Common myeloid progenitor, CD34-positive (primary cell): ENCODE measurements at regions not wholly inside any gene's neighbourhood (a gene's known extent, or its start where the extent isn't known, plus 50 kb on each side); places are given as distances from the start of the nearest gene placed in this dataset.
A peak's percentile ranks its signal among the peaks of the same experiment; 100 is the strongest.

Experiments used
- CTCF ChIA-PET: fragments of 350-600 bp; sonication (Branson Sonifier 250); formaldehyde crosslinking; loops from one replicate; lab custom pipeline; 2021; ENCODE audit warnings: antibody characterized with exemption; lab: Charles Lee
- POLR2A ChIA-PET: fragments of 350-600 bp; sonication (Branson Sonifier 250); formaldehyde crosslinking; loops from one replicate; lab custom pipeline; 2021; ENCODE audit warnings: antibody characterized with exemption; lab: Charles Lee
- DNase-seq, 3 donors: peaks; one replicate each; pipeline versions ENCODE4 v3.0.0 to v3.0.0-alpha.2; 2013
- H3K27ac ChIP-seq, 2 experiments: 1 replicate in 1 of 2; 2 replicates in 1 of 2; pipeline ENCODE4 v1.7.0; 2013; ENCODE audit warnings: inconsistent platforms in 2 of 2, low read length in 2 of 2, mild to moderate bottlenecking in 2 of 2, low read depth in 1 of 2, moderate library complexity in 1 of 2; ENCODE audit not compliant: severe bottlenecking in 2 of 2, insufficient read depth in 1 of 2, poor library complexity in 1 of 2
- H3K27me3 ChIP-seq, 5 experiments: replicated peaks in 2 of 5; 1 replicate in 3 of 5; 2 replicates in 2 of 5; pipeline versions ENCODE4 v1.6.1 to v1.7.0; 2013; ENCODE audit warnings: low read length in 4 of 5, mild to moderate bottlenecking in 2 of 5, moderate library complexity in 2 of 5, inconsistent platforms in 1 of 5; ENCODE audit not compliant: insufficient read depth in 5 of 5, control insufficient read depth in 4 of 5
- H3K36me3 ChIP-seq, 4 experiments: 1 replicate in 2 of 4; 2 replicates in 2 of 4; pipeline versions ENCODE4 v1.6.1 to v1.7.0; 2013; ENCODE audit warnings: low read length in 3 of 4, control low read depth in 1 of 4, mild to moderate bottlenecking in 1 of 4; ENCODE audit not compliant: control insufficient read depth in 4 of 4, insufficient read depth in 4 of 4
- H3K4me1 ChIP-seq, 4 experiments: 1 replicate in 3 of 4; 2 replicates in 1 of 4; pipeline versions ENCODE4 v1.6.1 to v1.7.1; 2013; ENCODE audit warnings: low read length in 3 of 4, mild to moderate bottlenecking in 3 of 4, control low read depth in 1 of 4, inconsistent platforms in 1 of 4, moderate library complexity in 1 of 4; ENCODE audit not compliant: control insufficient read depth in 4 of 4, insufficient read depth in 4 of 4; ENCODE audit errors: control extremely low read depth in 1 of 4
- H3K4me3 ChIP-seq, 7 experiments: 1 replicate in 4 of 7; 2 replicates in 3 of 7; pipeline versions ENCODE4 v1.5.1 to v1.7.0; 2013; ENCODE audit warnings: mild to moderate bottlenecking in 7 of 7, low read length in 6 of 7, moderate library complexity in 6 of 7, inconsistent platforms in 2 of 7, low read depth in 2 of 7, control low read depth in 1 of 7; ENCODE audit not compliant: insufficient read depth in 4 of 7, control insufficient read depth in 1 of 7; ENCODE audit errors: extremely low read depth in 1 of 7
- H3K9me3 ChIP-seq, 5 experiments: 1 replicate in 4 of 5; 2 replicates in 1 of 5; pipeline versions ENCODE4 v1.6.1 to v1.7.1; 2013; ENCODE audit warnings: low read length in 4 of 5, mild to moderate bottlenecking in 2 of 5, inconsistent platforms in 1 of 5, low read depth in 1 of 5, moderate library complexity in 1 of 5; ENCODE audit not compliant: control insufficient read depth in 4 of 5, insufficient read depth in 2 of 5; ENCODE audit errors: control extremely low read depth in 1 of 5
- WGBS: methylation state at CpG from one replicate; pipeline ENCODE4 v1.1.5; 2013; ENCODE audit not compliant: insufficient coverage; 5-methylcytosine and 5-hydroxymethylcytosine counted together

DNA sequence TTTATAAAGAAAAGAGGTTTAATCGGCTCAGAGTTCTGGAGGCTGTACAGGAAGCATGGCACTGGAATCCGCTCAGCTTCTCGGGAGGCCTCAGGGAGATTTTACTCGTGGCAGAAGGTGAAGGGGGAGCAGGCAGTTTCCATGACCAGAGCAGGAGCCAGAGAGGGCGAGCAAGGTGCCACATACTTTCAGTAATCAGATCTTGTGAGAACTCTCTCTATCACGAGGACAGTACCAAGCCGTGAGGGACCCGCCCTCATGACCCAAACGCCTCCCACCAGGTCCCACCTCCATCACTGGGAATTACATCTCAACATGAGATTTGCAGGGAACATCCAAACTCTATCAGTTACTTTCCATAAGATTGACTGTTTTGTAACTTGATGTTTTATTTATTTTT lies 70.7 kb upstream of the SYN2 start:
- peaks cover 0 to 12% (median 6%) of the 10 kb centered on the region in 5 experiments for H3K27me3 ChIP-seq
- 93% methylated on average over 8 of the region's 9 CpGs for WGBS
- H3K4me1 ChIP-seq, result no peaks in the 10 kb centered on the region
- no peaks in the 10 kb centered on the region for H3K36me3 ChIP-seq
- ChIA-PET CTCF (no interaction called here), POLR2A (no interaction called here)
- DNase-seq, result no peak
- no peak overlapping the region for H3K27ac ChIP-seq
- no peak overlapping the region for H3K4me3 ChIP-seq
- no peaks in the 10 kb centered on the region for H3K9me3 ChIP-seq

- 46% methylated on average over 2 of the region's 7 CpGs for WGBS
- no peak overlapping the region for H3K4me3 ChIP-seq
- CTCF ChIA-PET, result interaction anchor here (1.2 kb wide), 1 partner anchor 9 kb away, joined by 3 read pairs; no protein-coding TSS in a partner anchor
- no peaks in the 10 kb centered on the region for H3K27me3 ChIP-seq
- H3K36me3 ChIP-seq, result no peaks in the 10 kb centered on the region
- H3K9me3 ChIP-seq, result no peaks in the 10 kb centered on the region
- DNase-seq, result peak; percentile 33 to 46 (median 34)
- H3K27ac ChIP-seq, result no peak overlapping the region
- H3K4me1 ChIP-seq, result no peaks in the 10 kb centered on the region
- POLR2A ChIA-PET, result no interaction called here
Measured at GRCh38 chr3:11944052-11944673, 60.0 kb upstream of the SYN2 start.

DNA sequence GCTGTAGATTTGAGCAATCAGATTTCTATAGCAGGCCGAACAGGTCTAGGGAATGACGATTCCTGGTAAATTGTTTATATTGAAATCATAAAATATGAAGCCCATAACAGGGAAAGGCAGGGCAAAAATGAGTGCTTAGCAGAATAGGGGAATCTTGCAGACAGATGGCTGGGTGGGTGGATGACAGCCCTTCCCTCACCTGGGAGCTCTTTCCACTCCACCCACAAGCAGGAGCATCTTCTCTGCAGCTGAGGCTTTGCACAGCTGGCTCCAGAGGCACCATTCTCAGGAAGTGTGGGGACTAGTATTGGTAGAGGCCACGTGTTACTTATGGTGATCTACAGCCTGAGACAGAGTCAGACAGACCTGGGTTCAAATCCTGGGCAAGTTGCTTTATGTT lies 55.9 kb upstream of the SYN2 start:
- ChIA-PET POLR2A (no interaction called here), CTCF (no interaction called here)

GRCh38 chr3:11948866-11949265 lies 55.3 kb upstream of the SYN2 start:
- Histone ChIP-seq H3K9me3 (peaks cover 0 to 7% (median 0%) of the 10 kb centered on the region in 5 experiments), H3K27me3 (peaks cover 0 to 7% (median 0%) of the 10 kb centered on the region in 5 experiments), H3K4me1 (no peaks in the 10 kb centered on the region), H3K27ac (no peak overlapping the region), H3K4me3 (no peak overlapping the region), H3K36me3 (no peaks in the 10 kb centered on the region)
- no peak for DNase-seq
- CTCF ChIA-PET, result no interaction called here
- POLR2A ChIA-PET, result no interaction called here

More for the DNA sequence above, 55.9 kb upstream of the SYN2 start:
- Histone ChIP-seq H3K36me3 (no peaks in the 10 kb centered on the region), H3K4me3 (no peak overlapping the region), H3K27ac (no peak overlapping the region), H3K9me3 (peaks cover 0 to 7% (median 0%) of the 10 kb centered on the region in 5 experiments), H3K27me3 (peaks cover 0 to 7% (median 0%) of the 10 kb centered on the region in 5 experiments), H3K4me1 (no peaks in the 10 kb centered on the region)
- 69% methylated on average over 1 of the region's 3 CpGs for WGBS
- no peak for DNase-seq

DNA sequence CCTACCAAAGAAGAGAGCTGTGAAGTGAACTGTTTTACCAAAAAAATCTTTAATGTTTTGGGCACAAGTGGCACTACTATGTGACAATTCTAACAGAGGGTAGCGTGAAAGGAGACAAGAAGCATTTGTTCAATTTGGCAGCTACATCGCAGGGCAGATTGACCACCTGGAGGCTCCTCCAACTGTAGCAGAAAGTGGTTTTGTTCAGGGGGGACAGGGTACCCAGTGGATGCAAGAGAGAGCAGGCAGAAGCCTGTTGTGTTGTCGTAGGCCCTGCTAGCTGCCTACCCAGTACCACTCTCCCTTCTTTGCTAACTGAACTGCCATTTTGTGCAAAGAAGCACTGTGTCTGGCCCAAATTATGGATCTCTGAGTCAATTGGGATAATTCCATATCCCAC lies 54.8 kb upstream of the SYN2 start:
- Histone ChIP-seq H3K27me3 (peaks cover 0 to 7% (median 0%) of the 10 kb centered on the region in 5 experiments), H3K4me3 (no peak overlapping the region), H3K27ac (no peak overlapping the region), H3K9me3 (peaks cover 0 to 7% (median 0%) of the 10 kb centered on the region in 5 experiments), H3K36me3 (no peaks in the 10 kb centered on the region), H3K4me1 (no peaks in the 10 kb centered on the region)
- no peak for DNase-seq
- 94% methylated on average over 3 of the region's 3 CpGs for WGBS
- ChIA-PET POLR2A (no interaction called here), CTCF (no interaction called here)

- no peak for DNase-seq
- H3K9me3 ChIP-seq, result peaks cover 0 to 7% (median 0%) of the 10 kb centered on the region in 5 experiments
- ChIA-PET CTCF (no interaction called here), POLR2A (no interaction called here)
- peaks cover 0 to 7% (median 0%) of the 10 kb centered on the region in 5 experiments for H3K27me3 ChIP-seq
- H3K36me3 ChIP-seq, result no peaks in the 10 kb centered on the region
- WGBS, result no CpG with 5 or more reads among the region's 2 CpGs
- no peak overlapping the region for H3K27ac ChIP-seq
- H3K4me3 ChIP-seq, result no peak overlapping the region
- no peaks in the 10 kb centered on the region for H3K4me1 ChIP-seq
Measured at GRCh38 chr3:11950576-11950975, 53.6 kb upstream of the SYN2 start.

- Histone ChIP-seq H3K4me3 (no peak overlapping the region), H3K4me1 (no peaks in the 10 kb centered on the region), H3K27me3 (peaks cover 0 to 7% (median 0%) of the 10 kb centered on the region in 5 experiments), H3K36me3 (no peaks in the 10 kb centered on the region), H3K9me3 (peaks cover 0 to 7% (median 0%) of the 10 kb centered on the region in 5 experiments), H3K27ac (no peak overlapping the region)
- whole genome bisulfite sequencing, result 90% methylated on average over 2 of the region's 4 CpGs
- ChIA-PET POLR2A (interaction anchor here (0.5 kb wide), 1 partner anchor 1526 kb away, joined by 4 read pairs; no protein-coding TSS in a partner anchor), CTCF (no interaction called here)
- DNase-seq, result no peak
Measured at GRCh38 chr3:11953350-11953749, 50.8 kb upstream of the SYN2 start.
